Lower leg skin (tissue), 3 donors: ENCODE measurements at regions not wholly inside any gene's neighbourhood (a gene's known extent, or its start where the extent isn't known, plus 50 kb on each side); places are given as distances from the start of the nearest gene placed in this dataset.

ENCODE experiments used
- CTCF ChIP-seq, 3 donors: fragments of 450-650 bp; IDR thresholded peaks; one replicate each; pipeline ENCODE4 v1.5.1; 2016; ENCODE audit warnings: antibody characterized with exemption in 3 of 3, mild to moderate bottlenecking in 3 of 3, moderate library complexity in 2 of 3
- POLR2A ChIP-seq, 2 donors: fragments of 450-650 bp; IDR thresholded peaks; one replicate each; pipeline ENCODE4 v1.6.1; 2016 to 2017; ENCODE audit warnings: antibody characterized with exemption in 2 of 2, mild to moderate bottlenecking in 1 of 2, moderate library complexity in 1 of 2

DNA sequence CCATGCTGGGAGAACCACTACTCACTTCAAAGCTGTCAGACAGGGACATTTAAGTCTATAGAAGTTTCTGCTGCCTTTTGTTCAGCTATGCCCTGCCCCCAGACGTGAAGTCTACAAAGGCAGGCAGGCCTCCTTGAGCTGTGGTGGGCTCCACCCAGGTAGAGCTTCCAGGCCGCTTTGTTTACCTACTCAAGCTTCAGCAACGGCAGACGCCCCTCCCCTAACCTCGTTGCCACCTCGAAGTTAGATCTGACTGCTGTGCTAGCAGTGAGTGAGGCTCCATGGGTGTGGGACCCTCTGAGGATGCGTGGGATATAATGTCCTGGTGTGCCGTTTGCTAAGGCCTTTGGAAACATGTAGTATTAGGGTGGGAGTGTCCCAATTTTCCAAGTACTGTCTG is 276.7 kb downstream of the ZIC4 start:
- no peak for TF ChIP-seq CTCF (IDR thresholded peaks at IDR 0.05)
- TF ChIP-seq POLR2A (IDR thresholded peaks at IDR 0.05), result no peak
